ENCODE measurements at regions not wholly inside any gene's neighbourhood (a gene's known extent, or its start where the extent isn't known, plus 50 kb on each side); places are given as distances from the start of the nearest gene placed in this dataset.

- no peak for DNase-seq
- no peaks in the 10 kb centered on the region for H3K36me3 ChIP-seq
- no peak overlapping the region for H3K4me3 ChIP-seq
- intact Hi-C loops (cut with micrococcal nuclease) = no loop called here
- H3K9me3 ChIP-seq (replicated peaks) = no peaks in the 10 kb centered on the region
- H3K4me1 ChIP-seq = peaks cover 8% of the 10 kb centered on the region
- H3K27me3 ChIP-seq (ENCODE audit: low read depth) = no peaks in the 10 kb centered on the region
- no peak overlapping the region for H3K27ac ChIP-seq (replicated peaks)
- no peak for TF ChIP-seq CTCF (IDR thresholded peaks at IDR 0.05; ENCODE audit: borderline replicate concordance)
These were observed 56.1 kb downstream of the BTG1 start for GRCh38 chr12:92089559-92089958.

GRCh38 chr12:92088805-92089204 lies 56.8 kb downstream of the BTG1 start:
- no peaks in the 10 kb centered on the region for H3K27me3 ChIP-seq (ENCODE audit: low read depth)
- peak overlapping the region; percentile 41 for H3K27ac ChIP-seq (replicated peaks)
- H3K4me3 ChIP-seq = no peak overlapping the region
- no peaks in the 10 kb centered on the region for H3K9me3 ChIP-seq (replicated peaks)
- H3K4me1 ChIP-seq = peaks cover 8% of the 10 kb centered on the region
- TF ChIP-seq CTCF (IDR thresholded peaks at IDR 0.05; ENCODE audit: borderline replicate concordance) = no peak
- intact Hi-C loops (cut with micrococcal nuclease) = no loop called here
- DNase-seq = no peak
- H3K36me3 ChIP-seq = no peaks in the 10 kb centered on the region

- intact Hi-C loops (cut with micrococcal nuclease) = no loop called here
- no peaks in the 10 kb centered on the region for H3K9me3 ChIP-seq (replicated peaks)
- H3K4me1 ChIP-seq = peaks cover 14% of the 10 kb centered on the region
- H3K36me3 ChIP-seq = no peaks in the 10 kb centered on the region
- H3K4me3 ChIP-seq = no peak overlapping the region
- H3K27ac ChIP-seq (replicated peaks) = no peak overlapping the region
- TF ChIP-seq CTCF (IDR thresholded peaks at IDR 0.05; ENCODE audit: borderline replicate concordance) = no peak
- H3K27me3 ChIP-seq (ENCODE audit: low read depth) = no peaks in the 10 kb centered on the region
- no peak for DNase-seq
These were observed 60.0 kb downstream of the BTG1 start for GRCh38 chr12:92085736-92086040.

GRCh38 chr12:92085040-92085735 lies 60.5 kb downstream of the BTG1 start:
- no peak for DNase-seq
- H3K9me3 ChIP-seq (replicated peaks) = no peaks in the 10 kb centered on the region
- intact Hi-C loops (cut with micrococcal nuclease) = no loop called here
- H3K4me1 ChIP-seq = peaks cover 18% of the 10 kb centered on the region
- H3K4me3 ChIP-seq = no peak overlapping the region
- no peak for TF ChIP-seq CTCF (IDR thresholded peaks at IDR 0.05; ENCODE audit: borderline replicate concordance)
- H3K27me3 ChIP-seq (ENCODE audit: low read depth) = no peaks in the 10 kb centered on the region
- H3K36me3 ChIP-seq = no peaks in the 10 kb centered on the region
- H3K27ac ChIP-seq (replicated peaks) = no peak overlapping the region

- Histone ChIP-seq H3K9me3 (replicated peaks) (no peaks in the 10 kb centered on the region), H3K27ac (replicated peaks) (peak overlapping the region; percentile 32), H3K4me1 (peaks cover 47% of the 10 kb centered on the region), H3K4me3 (no peak overlapping the region), H3K27me3 (ENCODE audit: low read depth) (no peaks in the 10 kb centered on the region), H3K36me3 (no peaks in the 10 kb centered on the region)
- intact Hi-C loops (cut with micrococcal nuclease) = no loop called here
- no peak for TF ChIP-seq CTCF (IDR thresholded peaks at IDR 0.05; ENCODE audit: borderline replicate concordance)
- DNase-seq = no peak
These were observed 64.7 kb downstream of the BTG1 start for GRCh38 chr12:92080911-92081285.

GRCh38 chr12:92079054-92079385 lies 66.6 kb downstream of the BTG1 start:
- Histone ChIP-seq H3K9me3 (replicated peaks) (no peaks in the 10 kb centered on the region), H3K4me1 (peaks cover 61% of the 10 kb centered on the region), H3K27me3 (ENCODE audit: low read depth) (no peaks in the 10 kb centered on the region), H3K36me3 (no peaks in the 10 kb centered on the region), H3K4me3 (no peak overlapping the region), H3K27ac (replicated peaks) (peak overlapping the region; percentile 44)
- TF ChIP-seq CTCF (IDR thresholded peaks at IDR 0.05; ENCODE audit: borderline replicate concordance) = no peak
- intact Hi-C loops (cut with micrococcal nuclease) = no loop called here
- no peak for DNase-seq

Data from left ventricle myocardium inferior (tissue), 1 donor.